GOT3 (cell line): ENCODE measurements at regions not wholly inside any gene's neighbourhood (a gene's known extent, or its start where the extent isn't known, plus 50 kb on each side); places are given as distances from the start of the nearest gene placed in this dataset.
"Not testable (repeated sequence)": the region's sequence is repeated elsewhere in the genome, so short reads cannot be mapped to it uniquely, and the experiment has no call there.

Experiments used
- DNase-seq: peaks from one replicate; lab custom pipeline; 2025; ENCODE audit warnings: mixed read lengths; lab: John Stamatoyannopoulos, UW

- not testable (repeated sequence) for DNase-seq
Observed at GRCh38 chr19:30680399-30680798, 308.2 kb downstream of the ZNF536 start.

- DNase-seq: no peak
Observed at GRCh38 chr19:30679789-30680188, 307.6 kb downstream of the ZNF536 start.

GRCh38 chr19:30679153-30679702 is 307.0 kb downstream of the ZNF536 start:
- DNase-seq: no peak

GRCh38 chr19:30678168-30678567 is 306.0 kb downstream of the ZNF536 start:
- no peak for DNase-seq

- no peak for DNase-seq
Observed at GRCh38 chr19:30677702-30678101, 305.5 kb downstream of the ZNF536 start.

- no peak for DNase-seq
Observed at GRCh38 chr19:30676990-30677679, 305.0 kb downstream of the ZNF536 start.

- no peak for DNase-seq
Observed at GRCh38 chr19:30675086-30675485, 302.9 kb downstream of the ZNF536 start.

GRCh38 chr19:30674656-30675055 is 302.5 kb downstream of the ZNF536 start:
- no peak for DNase-seq

GRCh38 chr19:30673336-30673735 is 301.2 kb downstream of the ZNF536 start:
- no peak for DNase-seq

GRCh38 chr19:30672926-30673325 is 300.7 kb downstream of the ZNF536 start:
- no peak for DNase-seq

GRCh38 chr19:30671622-30672051 is 299.5 kb downstream of the ZNF536 start:
- no peak for DNase-seq

GRCh38 chr19:30671367-30671619 is 299.1 kb downstream of the ZNF536 start:
- no peak for DNase-seq

- no peak for DNase-seq
Observed at GRCh38 chr19:30670562-30671366, 298.6 kb downstream of the ZNF536 start.

GRCh38 chr19:30670011-30670329 is 297.8 kb downstream of the ZNF536 start:
- DNase-seq: no peak

- DNase-seq: no peak
Observed at GRCh38 chr19:30669329-30670010, 297.3 kb downstream of the ZNF536 start.

GRCh38 chr19:30668521-30669155 is 296.5 kb downstream of the ZNF536 start:
- DNase-seq: no peak

GRCh38 chr19:30667746-30668145 is 295.6 kb downstream of the ZNF536 start:
- DNase-seq: no peak

- no peak for DNase-seq
Observed at GRCh38 chr19:30667227-30667626, 295.0 kb downstream of the ZNF536 start.

GRCh38 chr19:30666301-30666803 is 294.2 kb downstream of the ZNF536 start:
- DNase-seq: no peak

- DNase-seq: no peak
Observed at GRCh38 chr19:30665449-30665848, 293.3 kb downstream of the ZNF536 start.

GRCh38 chr19:30663611-30664174 is 291.5 kb downstream of the ZNF536 start:
- no peak for DNase-seq
